ENCODE measurements at regions not wholly inside any gene's neighbourhood (a gene's known extent, or its start where the extent isn't known, plus 50 kb on each side); places are given as distances from the start of the nearest gene placed in this dataset.

GRCh38 chr10:29183301-29183945, 105.4 kb upstream of the LYZL1 start:
- DNase-seq = no peak

DNA sequence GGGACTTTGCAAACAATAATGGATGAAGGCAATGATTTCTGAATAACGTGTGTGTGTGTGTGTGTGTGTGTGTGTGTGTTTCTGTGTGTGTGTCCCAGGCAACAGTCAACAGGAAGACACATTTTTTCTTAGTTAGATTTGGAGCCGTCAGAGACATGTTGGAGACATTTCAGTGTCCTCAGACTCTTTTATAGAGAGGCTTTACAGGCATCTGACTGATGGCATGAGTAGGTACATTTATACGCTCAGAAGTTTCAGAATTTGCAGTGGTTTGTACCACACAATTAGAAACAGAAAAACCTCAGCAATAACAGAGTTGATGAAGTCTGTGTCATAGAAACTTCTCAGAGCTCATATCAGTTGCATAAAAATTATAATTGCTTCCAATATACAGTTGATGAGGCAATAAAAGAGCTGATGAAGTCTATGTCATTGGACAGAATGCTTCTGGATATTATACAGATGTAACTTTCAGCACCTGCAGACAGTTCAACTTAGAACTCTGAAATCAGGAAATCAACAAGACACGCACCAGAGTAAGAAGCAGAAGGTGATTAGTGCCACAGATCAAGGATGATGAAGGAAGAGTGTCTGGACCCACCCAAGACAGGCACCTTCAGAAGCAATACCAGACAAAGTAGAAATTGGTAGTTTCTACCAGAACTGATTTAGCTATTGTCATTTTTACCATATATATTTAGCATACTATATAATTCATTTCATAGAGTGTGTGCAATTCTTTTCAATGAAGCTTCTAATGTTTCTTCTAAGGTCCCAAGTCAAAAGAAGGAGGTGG, 104.5 kb upstream of the LYZL1 start:
- no peak for DNase-seq

DNA sequence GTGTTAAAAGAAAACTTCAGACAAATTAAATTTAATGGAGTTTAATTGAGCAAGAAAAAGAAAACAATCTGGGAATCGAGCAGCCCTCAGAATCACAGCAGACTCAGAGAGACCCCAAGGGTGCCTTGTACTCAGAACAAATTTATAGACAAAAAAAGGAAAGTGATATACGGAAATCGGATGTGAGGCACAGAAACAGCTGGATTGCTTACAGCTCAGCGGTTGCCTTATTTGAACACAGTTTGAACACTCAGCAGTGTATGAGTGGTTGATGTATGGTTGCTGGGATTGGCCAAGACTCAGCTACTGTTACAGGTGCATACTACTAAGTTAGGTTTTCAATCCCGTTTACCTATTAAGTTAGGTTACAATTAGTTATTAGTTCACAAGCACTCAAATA, 103.8 kb upstream of the LYZL1 start:
- no peak for DNase-seq

DNA sequence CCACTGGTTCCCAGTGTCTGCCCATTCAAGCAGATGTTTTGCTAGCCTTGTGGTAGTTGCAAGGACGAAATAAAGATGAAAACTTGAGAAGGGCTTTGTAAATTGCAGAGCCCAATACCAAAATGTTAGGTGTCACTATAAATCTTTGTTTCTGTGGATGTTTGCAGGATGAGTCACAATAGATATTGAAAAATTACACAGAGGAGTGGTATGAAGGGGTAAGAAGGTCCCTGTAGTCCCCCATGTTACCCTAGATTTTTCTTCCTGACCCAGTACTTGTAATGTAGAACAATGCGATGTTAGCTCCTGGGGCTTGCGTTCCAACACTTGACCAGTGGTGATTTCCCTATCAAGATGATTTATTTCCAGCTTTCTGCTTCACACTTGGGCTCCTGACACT, 102.6 kb upstream of the LYZL1 start:
- DNase-seq = no peak

DNA sequence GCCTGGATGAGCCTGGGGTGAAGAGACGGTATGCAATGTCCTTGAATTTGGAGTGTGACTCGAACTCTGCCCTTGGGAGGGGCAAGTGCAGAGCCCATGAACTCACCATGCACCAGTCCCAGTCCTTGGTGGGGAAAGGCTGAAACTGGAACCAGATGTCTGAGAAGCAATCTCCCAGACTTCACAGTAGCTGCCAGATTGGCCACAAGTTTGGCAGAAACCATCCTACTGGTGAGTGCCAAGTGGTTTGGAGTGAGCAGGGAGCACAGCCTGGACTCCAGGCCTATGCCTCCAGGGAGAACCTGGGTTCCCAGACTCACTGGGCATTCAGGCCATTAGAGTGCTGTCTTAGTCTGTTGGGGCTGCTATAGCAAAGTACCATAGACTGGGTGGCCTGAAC, 99.6 kb upstream of the LYZL1 start:
- no peak for DNase-seq

DNA sequence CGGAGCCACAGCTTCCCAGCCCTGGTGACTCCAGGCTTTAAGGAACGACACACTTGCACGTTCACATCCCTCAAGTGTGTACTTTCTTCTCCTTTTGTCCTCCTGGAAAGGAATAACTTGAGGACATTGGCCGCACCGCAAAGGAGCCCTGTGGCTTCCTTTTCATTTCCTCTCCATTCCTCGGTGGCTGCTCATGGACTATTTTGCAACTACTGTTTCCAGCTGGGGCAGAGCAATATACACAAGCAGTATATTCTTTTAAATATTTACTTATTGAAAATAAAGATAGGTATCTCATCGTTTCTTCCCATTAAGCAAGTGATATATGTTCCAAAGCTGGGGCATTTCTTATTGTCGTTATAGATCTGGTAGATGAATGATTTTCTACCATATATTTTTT, 97.2 kb upstream of the LYZL1 start:
- DNase-seq = no peak

DNA sequence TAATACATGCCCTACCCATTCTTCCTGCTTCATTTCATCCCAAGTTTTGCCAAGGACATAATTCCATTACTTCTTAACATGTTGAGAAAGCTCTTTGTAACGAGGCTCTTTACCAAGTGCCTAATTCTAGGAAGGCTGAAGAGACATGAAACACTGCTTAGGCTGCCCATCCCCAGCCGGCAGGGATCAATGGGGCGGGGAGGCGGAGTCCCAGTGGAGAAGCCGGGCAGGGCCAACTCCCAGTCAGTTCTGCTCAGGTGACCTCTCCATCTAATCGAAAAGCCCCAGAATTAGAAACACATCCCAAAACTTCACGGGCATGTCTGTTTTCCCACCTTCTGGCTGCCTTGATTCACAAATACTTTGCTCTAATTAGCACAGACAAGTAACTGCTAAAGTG, 89.5 kb upstream of the LYZL1 start:
- DNase-seq = no peak

DNA sequence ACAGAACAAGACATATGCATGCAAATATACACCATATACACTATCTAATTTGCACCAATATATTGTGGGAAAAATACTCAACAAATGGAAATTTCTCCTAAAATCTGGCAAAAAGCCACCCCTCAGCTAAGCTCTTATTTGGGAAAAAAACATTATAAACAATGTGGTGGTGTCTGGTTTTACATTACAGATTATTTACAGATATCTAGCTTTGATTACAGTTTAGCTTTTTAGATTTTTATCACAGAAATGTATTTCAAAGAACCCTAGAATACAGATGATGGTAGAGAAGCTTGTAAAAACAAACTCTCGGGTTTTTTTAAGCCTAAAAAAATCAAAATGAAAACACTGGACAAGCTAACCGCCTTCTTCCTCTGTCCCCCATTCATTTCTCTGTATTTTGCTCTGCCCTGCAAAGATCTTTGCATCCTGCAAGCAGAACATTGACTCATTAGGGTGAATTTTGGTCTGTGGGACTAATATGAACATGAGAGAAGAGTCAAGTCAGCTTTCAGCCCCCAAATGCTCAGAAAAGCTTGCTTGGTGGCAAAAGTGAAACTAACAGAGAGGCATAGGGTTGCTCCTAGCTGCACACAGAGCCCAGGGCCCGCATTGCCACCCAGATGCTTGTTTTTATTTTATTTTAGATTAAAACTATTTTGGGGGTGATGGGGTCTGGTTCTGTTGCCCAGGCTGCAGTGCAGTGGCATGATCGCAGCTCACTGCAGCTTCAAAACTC, 88.8 kb upstream of the LYZL1 start:
- DNase-seq = no peak

- no peak for DNase-seq
These were observed 86.4 kb upstream of the LYZL1 start for GRCh38 chr10:29202386-29202940.

DNA sequence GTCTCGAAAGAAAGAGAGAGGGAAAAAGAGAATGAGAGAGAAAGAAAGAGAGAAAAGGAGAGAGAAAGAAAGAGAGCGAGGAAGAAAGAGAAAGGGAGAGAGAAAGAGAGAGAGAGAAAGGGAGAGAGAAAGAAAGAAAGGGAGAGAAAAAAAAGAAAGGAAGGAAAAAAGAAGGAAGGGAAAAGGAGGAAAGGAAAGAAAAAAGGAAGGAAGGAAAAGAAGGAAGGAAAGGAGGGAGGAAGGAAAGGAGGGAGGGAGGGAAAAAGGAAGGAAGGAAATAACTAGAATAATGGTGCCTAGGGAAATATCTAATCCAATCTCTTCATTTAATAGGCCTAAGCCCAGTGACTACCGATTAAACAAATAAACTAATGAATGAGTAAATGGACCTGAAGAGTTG, 85.4 kb upstream of the LYZL1 start:
- DNase-seq = no peak

GRCh38 chr10:29204070-29204800, 84.6 kb upstream of the LYZL1 start:
- no peak for DNase-seq

GRCh38 chr10:29205787-29206186, 83.1 kb upstream of the LYZL1 start:
- no peak for DNase-seq

GRCh38 chr10:29208845-29209244, 80.0 kb upstream of the LYZL1 start:
- no peak for DNase-seq

- no peak for DNase-seq
These were observed 79.0 kb upstream of the LYZL1 start for GRCh38 chr10:29209830-29210229.

DNA sequence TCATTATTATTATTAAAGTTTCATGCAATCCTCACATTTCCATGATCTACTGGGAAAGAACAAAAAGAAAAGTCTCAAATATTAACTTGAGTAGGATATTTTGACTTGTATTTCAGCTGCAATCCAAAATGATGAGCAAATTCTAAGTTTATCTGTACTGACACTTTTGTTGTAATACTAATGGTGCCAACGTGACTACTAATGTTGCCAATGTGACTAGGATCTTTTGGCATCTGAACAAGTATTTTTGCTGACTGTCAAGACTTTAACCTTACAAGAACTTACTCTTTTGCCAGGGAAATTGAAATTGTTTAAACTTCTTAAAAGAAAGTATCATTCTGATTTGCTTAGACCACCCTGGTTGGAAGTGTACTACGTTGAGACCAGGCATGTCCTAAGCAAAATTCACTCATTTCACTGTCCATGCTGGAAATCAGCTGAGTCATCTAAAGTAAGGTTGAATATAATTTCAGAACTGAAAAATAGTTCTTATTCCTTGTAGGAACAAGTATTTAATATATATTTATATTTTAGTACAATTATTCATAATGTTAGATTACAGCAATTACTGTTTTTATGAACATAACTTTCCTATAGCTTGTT, 78.5 kb upstream of the LYZL1 start:
- DNase-seq = no peak

GRCh38 chr10:29212597-29212996, 76.3 kb upstream of the LYZL1 start:
- DNase-seq = no peak

GRCh38 chr10:29214551-29214950, 74.3 kb upstream of the LYZL1 start:
- DNase-seq = no peak

DNA sequence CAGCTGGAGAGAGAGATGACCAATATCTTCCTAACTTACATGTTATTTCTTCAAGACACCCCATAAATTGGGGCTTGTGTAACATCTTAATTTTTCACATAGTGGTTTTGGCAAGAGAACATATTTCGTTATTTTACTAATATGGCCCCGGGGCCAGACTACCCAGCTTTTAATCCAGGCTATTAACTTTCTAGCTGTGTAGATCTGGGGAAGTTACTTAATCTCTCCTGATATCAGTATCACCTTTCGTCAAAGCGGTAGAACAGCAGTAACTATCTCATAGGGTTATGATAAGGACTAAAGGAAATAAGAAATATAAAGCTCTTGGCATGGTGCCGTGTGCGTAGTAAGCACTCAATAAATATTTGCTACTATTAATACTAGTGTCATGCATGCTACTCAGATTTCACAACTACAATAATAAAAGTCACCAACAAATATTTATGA, 71.6 kb upstream of the LYZL1 start:
- no peak for DNase-seq

DNA sequence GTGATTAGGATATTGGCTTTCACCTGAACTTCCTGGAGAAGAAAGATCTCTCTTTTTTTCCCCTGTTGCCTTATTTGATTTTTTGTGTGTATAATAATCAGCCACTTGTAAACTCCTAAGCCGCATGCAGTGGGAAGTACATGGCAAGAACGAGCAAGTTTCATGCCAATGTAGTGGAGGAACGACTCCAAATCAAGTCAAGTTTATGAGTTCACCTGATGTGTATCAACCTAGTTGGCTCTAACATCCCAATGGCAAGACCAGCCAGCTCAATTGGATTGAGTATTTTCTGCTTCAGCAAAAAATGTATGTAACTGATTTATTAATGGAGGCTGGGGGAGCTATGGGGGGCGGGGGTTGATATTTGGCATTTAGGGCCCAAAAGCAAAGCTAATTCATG, 65.5 kb upstream of the LYZL1 start:
- no peak for DNase-seq

GRCh38 chr10:29224631-29225030, 64.2 kb upstream of the LYZL1 start:
- DNase-seq = no peak

DNA sequence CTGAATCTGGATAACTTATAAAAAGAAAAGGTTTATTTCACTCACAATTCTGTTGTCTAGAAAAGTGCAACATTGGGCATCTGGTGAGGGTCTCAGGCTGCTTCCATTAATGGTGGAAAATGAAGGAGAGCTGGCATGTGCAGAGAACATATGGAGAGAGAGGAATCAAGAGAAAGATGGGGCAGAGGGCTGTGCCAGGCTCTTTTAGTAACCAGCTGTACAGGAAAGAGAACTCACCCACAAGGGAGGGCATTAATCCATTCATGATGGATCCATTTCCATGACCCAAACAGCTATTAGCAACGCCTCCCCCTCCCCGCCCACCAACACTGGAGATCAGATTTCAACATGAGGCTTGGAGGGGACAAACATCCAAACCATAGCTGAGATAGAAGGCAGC, 61.7 kb upstream of the LYZL1 start:
- DNase-seq = no peak

- DNase-seq = no peak
These were observed 60.3 kb upstream of the LYZL1 start for GRCh38 chr10:29228562-29228961.
